Body of pancreas (tissue), 4 donors: ENCODE measurements at regions not wholly inside any gene's neighbourhood (a gene's known extent, or its start where the extent isn't known, plus 50 kb on each side); places are given as distances from the start of the nearest gene placed in this dataset.

Experiments
- CTCF ChIP-seq, 7 experiments: fragments of 450-650 bp in 4 of 7; fragments of 200-600 bp in 3 of 7; sonication (generic) in 3 of 7; IDR thresholded peaks; one replicate each; pipeline ENCODE4 v1.5.1; 2016 to 2019; ENCODE audit warnings: antibody characterized with exemption in 7 of 7
- POLR2A ChIP-seq, 3 donors: fragments of 450-650 bp; IDR thresholded peaks; one replicate each; pipeline ENCODE4 v1.6.1; 2016; ENCODE audit warnings: antibody characterized with exemption in 3 of 3, mild to moderate bottlenecking in 2 of 3

GRCh38 chr4:123671636-123672404 lies 275.2 kb downstream of the SPRY1 start:
- no peak for TF ChIP-seq CTCF (IDR thresholded peaks at IDR 0.05)
- no peak for TF ChIP-seq POLR2A (IDR thresholded peaks at IDR 0.05)
